Esophagus muscularis mucosa (tissue), 4 donors: ENCODE measurements at regions not wholly inside any gene's neighbourhood (a gene's known extent, or its start where the extent isn't known, plus 50 kb on each side); places are given as distances from the start of the nearest gene placed in this dataset.

Experiments used
- DNase-seq: peaks from one replicate; pipeline ENCODE4 v3.0.0-alpha.2; 2017; ENCODE audit errors: extremely low spot score
- H3K27ac ChIP-seq, 4 donors: fragments of 200-600 bp; sonication (generic); replicated peaks in 1 of 4; 1 replicate in 3 of 4; 2 replicates in 1 of 4; pipeline ENCODE4 v1.5.1; 2016 to 2019; ENCODE audit warnings: mild to moderate bottlenecking in 1 of 4
- H3K27me3 ChIP-seq, 4 donors: fragments of 200-600 bp; sonication (generic); one replicate each; pipeline versions ENCODE4 v1.5.1 to v1.6.0; 2016 to 2019
- H3K36me3 ChIP-seq, 4 donors: fragments of 200-600 bp; sonication (generic); one replicate each; pipeline ENCODE4 v1.5.1; 2016 to 2019
- H3K4me1 ChIP-seq, 4 donors: fragments of 200-600 bp; sonication (generic); one replicate each; pipeline ENCODE4 v1.5.1; 2016 to 2019
- H3K4me3 ChIP-seq, 4 donors: fragments of 200-600 bp; sonication (generic); 1 replicate in 2 of 4; 2 replicates in 2 of 4; pipeline ENCODE4 v1.5.1; 2016 to 2019; ENCODE audit warnings: mild to moderate bottlenecking in 4 of 4, moderate library complexity in 1 of 4
- H3K9me3 ChIP-seq, 4 donors: fragments of 200-600 bp; sonication (generic); 1 replicate in 3 of 4; 2 replicates in 1 of 4; pipeline ENCODE4 v1.5.1; 2016 to 2019
- CTCF ChIP-seq, 3 experiments: fragments of 200-600 bp in 2 of 3; fragments of 450-650 bp in 1 of 3; sonication (generic) in 2 of 3; IDR thresholded peaks; one replicate each; pipeline ENCODE4 v1.5.1; 2017 to 2019; ENCODE audit warnings: antibody characterized with exemption in 3 of 3, mild to moderate bottlenecking in 2 of 3, moderate library complexity in 1 of 3
- EP300 ChIP-seq: sonication (generic); formaldehyde crosslinking; IDR thresholded peaks from one replicate; pipeline ENCODE4 v1.6.1; 2017; ENCODE audit warnings: antibody characterized with exemption
- POLR2A ChIP-seq: fragments of 450-650 bp; IDR thresholded peaks from one replicate; pipeline ENCODE4 v1.6.1; 2017; ENCODE audit warnings: antibody characterized with exemption, moderate library complexity, mild to moderate bottlenecking, low read depth
- POLR2AphosphoS5 ChIP-seq, 2 donors: sonication (generic); formaldehyde crosslinking; IDR thresholded peaks; one replicate each; pipeline ENCODE4 v1.6.1; 2017; ENCODE audit warnings: antibody characterized with exemption in 2 of 2
- WGBS: methylation state at CpG from one replicate; pipeline ENCODE4 v1.1.5; 2018; 5-methylcytosine and 5-hydroxymethylcytosine counted together
- intact Hi-C: fragments of 100-400 bp; cut with DNase I; formaldehyde crosslinking; loops from one replicate; pipeline ENCODE4 v1.15.1; 2023

- DNase-seq: peak; percentile 60
- TF ChIP-seq CTCF (IDR thresholded peaks at IDR 0.05) (no peak), POLR2AphosphoS5 (IDR thresholded peaks at IDR 0.05) (no peak), EP300 (no peak), POLR2A (no peak)
- Histone ChIP-seq H3K36me3 (no peaks in the 10 kb centered on the region), H3K27me3 (peaks cover 0 to 17% (median 0%) of the 10 kb centered on the region in 4 donors), H3K4me1 (no peaks in the 10 kb centered on the region), H3K4me3 (no peak overlapping the region), H3K27ac (no peak overlapping the region), H3K9me3 (no peaks in the 10 kb centered on the region)
- intact Hi-C loops: no loop called here
- 92% methylated on average over 2 of the region's 2 CpGs for WGBS
These were observed 305.0 kb upstream of the RUNX1 start for GRCh38 chr21:35354078-35354477.

GRCh38 chr21:35352793-35353192 is 303.7 kb upstream of the RUNX1 start:
- peak; percentile 55 for DNase-seq
- Histone ChIP-seq H3K4me1 (no peaks in the 10 kb centered on the region), H3K9me3 (no peaks in the 10 kb centered on the region), H3K27me3 (peaks cover 0 to 23% (median 0%) of the 10 kb centered on the region in 4 donors), H3K4me3 (no peak overlapping the region), H3K27ac (no peak overlapping the region), H3K36me3 (no peaks in the 10 kb centered on the region)
- intact Hi-C loops: no loop called here
- TF ChIP-seq POLR2A (no peak), CTCF (IDR thresholded peaks at IDR 0.05) (no peak), POLR2AphosphoS5 (IDR thresholded peaks at IDR 0.05) (no peak), EP300 (no peak)
- WGBS: 34% methylated on average over 7 of the region's 7 CpGs

- peaks cover 0 to 24% (median 0%) of the 10 kb centered on the region in 4 donors for H3K27me3 ChIP-seq
- WGBS: 81% methylated on average over 4 of the region's 4 CpGs
- H3K9me3 ChIP-seq: no peaks in the 10 kb centered on the region
- H3K27ac ChIP-seq: no peak overlapping the region
- H3K36me3 ChIP-seq: no peaks in the 10 kb centered on the region
- no peaks in the 10 kb centered on the region for H3K4me1 ChIP-seq
- peak; percentile 91 for DNase-seq
- H3K4me3 ChIP-seq: no peak overlapping the region
- TF ChIP-seq POLR2AphosphoS5 (IDR thresholded peaks at IDR 0.05) (no peak), EP300 (no peak)
- intact Hi-C loops: no loop called here
These were observed 303.1 kb upstream of the RUNX1 start for GRCh38 chr21:35352066-35352770.

GRCh38 chr21:35351434-35351833 is 302.3 kb upstream of the RUNX1 start:
- H3K36me3 ChIP-seq: no peaks in the 10 kb centered on the region
- DNase-seq: peak; percentile 29
- H3K27ac ChIP-seq: no peak overlapping the region
- intact Hi-C loops: no loop called here
- peaks cover 0 to 24% (median 0%) of the 10 kb centered on the region in 4 donors for H3K27me3 ChIP-seq
- no peaks in the 10 kb centered on the region for H3K9me3 ChIP-seq
- no peak overlapping the region for H3K4me3 ChIP-seq
- no peak for TF ChIP-seq POLR2A
- no peak for TF ChIP-seq EP300
- TF ChIP-seq POLR2AphosphoS5 (IDR thresholded peaks at IDR 0.05): no peak
- no peak for TF ChIP-seq CTCF (IDR thresholded peaks at IDR 0.05)
- 94% methylated on average over 1 of the region's 1 CpG for WGBS
- H3K4me1 ChIP-seq: no peaks in the 10 kb centered on the region

GRCh38 chr21:35350965-35351364 is 301.9 kb upstream of the RUNX1 start:
- TF ChIP-seq POLR2AphosphoS5 (IDR thresholded peaks at IDR 0.05): no peak
- TF ChIP-seq EP300: no peak
- TF ChIP-seq POLR2A: no peak
- no peak for TF ChIP-seq CTCF (IDR thresholded peaks at IDR 0.05)
- Histone ChIP-seq H3K27ac (no peak overlapping the region), H3K27me3 (peaks cover 0 to 24% (median 0%) of the 10 kb centered on the region in 4 donors), H3K36me3 (no peaks in the 10 kb centered on the region), H3K4me1 (no peaks in the 10 kb centered on the region), H3K9me3 (no peaks in the 10 kb centered on the region), H3K4me3 (no peak overlapping the region)
- no peak for DNase-seq
- intact Hi-C loops: no loop called here
- 95% methylated on average over 2 of the region's 2 CpGs for WGBS
